H1 (cell line): ENCODE measurements at regions not wholly inside any gene's neighbourhood (a gene's known extent, or its start where the extent isn't known, plus 50 kb on each side); places are given as distances from the start of the nearest gene placed in this dataset.

ENCODE experiments used
- ATF2 ChIP-seq: IDR thresholded peaks from 2 replicates; pipeline ENCODE4 v1.6.1; 2012; ENCODE audit warnings: low read length, inconsistent platforms
- CBX5 ChIP-seq: fragments of 300-800, 300-1000 bp; sonication (generic); IDR thresholded peaks from 2 replicates; pipeline ENCODE4 v1.7.1; 2016; ENCODE audit warnings: antibody characterized with exemption, low read length, low read depth
- CEBPB ChIP-seq: IDR thresholded peaks from 2 replicates; pipeline ENCODE4 v1.6.1; 2012; ENCODE audit warnings: low read depth, low read length
- CHD1 ChIP-seq: IDR thresholded peaks from 2 replicates; pipeline ENCODE4 v1.6.1; 2012; ENCODE audit warnings: low read depth, low read length, improper control_type of control experiment
- CTCF ChIP-seq, 3 experiments: IDR thresholded peaks; 1 replicate in 2 of 3; 2 replicates in 1 of 3; pipeline versions ENCODE4 v1.5.1 to v1.6.1; 2011; ENCODE audit warnings: low read length in 3 of 3, mild to moderate bottlenecking in 3 of 3, inconsistent platforms in 2 of 3, low read depth in 1 of 3, moderate library complexity in 1 of 3; ENCODE audit not compliant: insufficient read depth in 1 of 3; ENCODE audit errors: control extremely low read depth in 1 of 3
- POLR2A ChIP-seq, 2 experiments: IDR thresholded peaks; 1 replicate in 1 of 2; 2 replicates in 1 of 2; pipeline ENCODE4 v1.6.1; 2011; ENCODE audit warnings: low read depth in 2 of 2, low read length in 2 of 2, mild to moderate bottlenecking in 2 of 2; ENCODE audit errors: control extremely low read depth in 1 of 2
- POLR2AphosphoS5 ChIP-seq: IDR thresholded peaks from 2 replicates; pipeline ENCODE4 v1.6.1; 2011; ENCODE audit warnings: low read depth, low read length
- SIN3A ChIP-seq, 2 experiments: IDR thresholded peaks in 1 of 2; conservative IDR thresholded peaks in 1 of 2; 2 replicates each; pipeline ENCODE4 v1.6.1; 2011 to 2012; ENCODE audit warnings: low read length in 2 of 2, improper control_type of control experiment in 1 of 2, low read depth in 1 of 2, mild to moderate bottlenecking in 1 of 2
- SIRT6 ChIP-seq: IDR thresholded peaks from one replicate; pipeline ENCODE4 v1.7.1; 2012; ENCODE audit warnings: low read length, inconsistent platforms
- SP2 ChIP-seq: IDR thresholded peaks from 2 replicates; pipeline ENCODE4 v1.6.1; 2012; ENCODE audit warnings: mild to moderate bottlenecking, low read length, inconsistent platforms
- TAF1 ChIP-seq: IDR thresholded peaks from 2 replicates; pipeline ENCODE4 v1.6.1; 2011; ENCODE audit warnings: mild to moderate bottlenecking, low read depth, low read length

DNA sequence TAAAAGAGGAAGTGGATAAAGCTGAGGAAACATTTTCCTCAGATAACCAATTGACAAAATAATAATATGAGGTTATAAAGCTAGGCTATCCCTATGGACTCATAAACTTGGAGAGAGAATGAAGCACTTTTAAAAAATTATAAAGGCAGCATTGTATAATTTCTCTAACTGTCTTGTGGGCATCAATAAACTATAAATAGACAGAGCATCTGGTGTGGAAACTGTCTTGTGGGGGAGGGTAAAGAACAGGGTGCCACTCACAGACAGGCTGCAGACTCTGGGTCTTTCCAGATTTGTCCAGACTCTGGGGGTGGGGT is 333.5 kb downstream of the BUD13 start:
- TF ChIP-seq CHD1 (no peak), TAF1 (no peak), CEBPB (no peak), CTCF (IDR thresholded peaks at IDR 0.05; ENCODE audit: control extremely low read depth in 1 of 3, insufficient read depth in 1 of 3, low read depth in 1 of 3, low read length in 3 of 3) (no peak), ATF2 (no peak), SIN3A (conservative IDR thresholded peaks at IDR 0.05 in 1 of 2, IDR thresholded peaks at IDR 0.05 in 1 of 2; ENCODE audit: low read depth in 1 of 2, low read length in 2 of 2) (no peak), POLR2AphosphoS5 (no peak), CBX5 (no peak), SP2 (no peak), POLR2A (IDR thresholded peaks at IDR 0.05; ENCODE audit: control extremely low read depth in 1 of 2, low read depth in 2 of 2, low read length in 2 of 2) (no peak), SIRT6 (no peak)
